HG03460 (cell line): ENCODE measurements at regions not wholly inside any gene's neighbourhood (a gene's known extent, or its start where the extent isn't known, plus 50 kb on each side); places are given as distances from the start of the nearest gene placed in this dataset.
"Not testable (repeated sequence)": the region's sequence is repeated elsewhere in the genome, so short reads cannot be mapped to it uniquely, and the experiment has no call there.

Experiments used
- ATAC-seq: cut with Tn5 transposase; IDR thresholded peaks from one replicate; pipeline ENCODE4 v1.9.1; 2021; ENCODE audit not compliant: unreplicated experiment

DNA sequence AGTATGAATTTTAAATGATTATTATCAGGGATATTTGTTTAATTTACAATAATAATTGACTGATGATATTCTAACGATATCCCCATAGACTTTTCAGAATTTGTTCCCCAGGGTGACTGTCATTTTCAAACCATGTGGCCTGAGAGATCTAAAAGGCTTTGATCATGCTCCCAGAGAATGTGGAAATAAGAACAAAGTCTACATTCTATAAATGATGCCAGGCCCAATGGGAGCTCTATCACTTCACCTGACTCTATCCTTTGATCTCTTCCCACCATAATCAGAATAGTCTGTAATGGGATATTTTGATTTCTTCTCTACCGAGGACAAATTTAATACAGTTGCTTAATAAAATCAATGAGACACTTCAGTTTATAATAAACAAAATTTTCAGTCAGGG lies 483.4 kb upstream of the IRAK1BP1 start:
- ATAC-seq = no peak

DNA sequence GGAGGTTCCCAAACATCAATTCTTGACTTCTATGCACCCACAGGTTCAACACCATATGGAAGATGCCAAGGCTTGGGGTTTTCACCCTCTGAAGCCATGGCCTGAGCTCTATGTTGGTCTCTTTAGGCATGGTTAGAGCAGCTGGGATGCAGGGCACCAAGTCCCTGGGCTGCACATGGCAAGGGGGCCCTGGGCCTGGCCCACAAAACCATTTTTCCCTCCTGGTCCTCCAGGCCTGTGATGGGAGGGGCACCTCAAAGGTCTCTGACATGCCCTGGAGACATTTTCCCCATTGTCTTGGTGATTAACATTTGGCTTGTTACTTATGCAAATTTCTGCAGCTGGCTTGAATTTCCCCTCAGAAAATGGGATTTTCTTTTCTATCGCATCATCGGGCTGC lies 480.5 kb upstream of the IRAK1BP1 start:
- not testable (repeated sequence) for ATAC-seq

DNA sequence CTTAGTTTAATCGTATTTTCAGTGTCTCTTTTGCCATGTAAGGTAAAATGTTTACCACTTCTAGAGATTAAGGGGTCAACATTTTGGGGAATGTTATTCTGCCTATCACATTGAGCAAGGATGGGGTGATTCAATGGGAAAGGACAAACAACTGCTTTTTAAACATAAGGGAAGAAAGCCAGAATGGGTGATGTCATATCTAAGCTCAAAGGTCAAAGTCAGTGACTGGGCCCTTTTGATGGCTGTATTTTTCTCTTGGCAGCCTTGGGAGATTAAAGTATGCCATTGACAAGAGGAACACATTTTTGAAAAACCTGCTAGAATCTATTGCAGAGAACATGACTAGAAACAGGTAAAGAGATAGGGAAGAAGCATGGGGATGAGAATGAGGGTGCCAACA lies 477.3 kb upstream of the IRAK1BP1 start:
- no peak for ATAC-seq

DNA sequence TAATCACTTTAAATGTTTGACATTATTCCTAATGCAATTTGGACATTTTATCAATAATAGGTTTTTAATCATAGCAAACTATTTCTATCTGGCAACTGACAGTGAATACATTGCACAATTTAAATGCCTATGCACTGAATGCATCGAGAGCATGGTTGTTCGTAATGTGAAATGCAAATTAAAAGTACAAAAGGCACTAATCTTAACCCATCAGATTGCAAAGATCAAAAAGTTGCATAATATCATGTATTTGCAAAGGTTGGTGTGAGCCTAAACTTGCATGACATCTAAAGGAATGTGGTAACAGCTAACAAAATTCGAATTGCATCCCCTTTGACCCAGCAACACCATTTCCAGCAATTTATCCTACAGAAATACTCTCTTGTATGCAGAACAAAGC lies 469.9 kb upstream of the IRAK1BP1 start:
- ATAC-seq = no peak

DNA sequence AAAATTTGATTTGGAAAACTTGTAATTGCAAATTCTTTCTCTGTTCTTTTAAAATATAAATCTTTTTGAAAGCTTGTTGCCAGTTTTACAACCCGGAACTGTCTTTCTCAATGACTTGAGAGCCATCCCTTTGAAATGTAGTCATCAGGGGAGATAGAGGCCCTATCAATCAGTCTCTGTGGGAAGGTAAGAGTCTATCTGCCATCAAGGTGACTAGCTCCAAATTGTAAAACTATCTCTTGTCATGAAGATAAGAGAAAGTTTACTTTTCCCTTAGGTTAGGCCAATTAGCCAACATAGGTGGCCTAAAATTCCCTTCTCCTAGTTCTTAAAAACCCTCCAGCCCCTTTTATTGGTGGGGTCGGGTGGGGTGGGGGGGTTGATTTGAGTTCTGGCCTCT lies 469.1 kb upstream of the IRAK1BP1 start:
- no peak for ATAC-seq

DNA sequence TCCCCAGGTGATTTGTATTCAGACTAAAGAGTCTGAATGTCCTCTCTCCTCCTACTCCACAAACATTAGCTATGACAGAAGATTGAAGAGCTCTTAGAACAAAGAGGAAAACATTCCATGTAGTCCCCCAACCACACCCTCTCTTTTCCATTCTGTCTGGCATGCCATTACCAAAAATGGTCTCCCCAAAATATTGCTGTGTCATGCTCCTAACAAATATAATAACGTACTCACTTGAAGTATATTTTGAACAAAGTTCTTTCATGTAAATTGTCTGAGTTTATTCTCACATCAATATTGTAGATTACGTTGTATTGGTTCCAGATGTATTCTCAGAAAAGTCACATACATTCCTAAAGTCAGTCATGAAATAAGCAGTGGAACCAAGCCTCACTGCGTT lies 467.3 kb upstream of the IRAK1BP1 start:
- ATAC-seq = no peak

DNA sequence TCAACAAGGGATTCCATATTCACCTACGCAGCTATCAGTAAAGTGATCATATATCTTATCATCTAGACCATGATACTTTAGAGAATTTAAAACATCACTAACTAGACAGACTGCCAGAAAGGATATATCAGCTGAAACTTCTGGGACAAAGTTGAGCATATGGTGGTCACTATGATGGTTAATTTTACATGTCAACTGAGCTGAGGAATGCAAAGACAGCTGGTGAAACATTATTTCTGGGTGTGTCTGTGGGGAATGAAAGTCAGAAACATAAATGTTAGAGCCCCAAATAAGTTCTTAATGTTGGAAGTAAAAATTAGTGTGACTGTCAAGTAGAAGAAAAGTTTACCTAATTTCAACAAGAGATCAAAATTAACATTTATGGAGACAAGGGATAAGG lies 440.0 kb upstream of the IRAK1BP1 start:
- no peak for ATAC-seq

DNA sequence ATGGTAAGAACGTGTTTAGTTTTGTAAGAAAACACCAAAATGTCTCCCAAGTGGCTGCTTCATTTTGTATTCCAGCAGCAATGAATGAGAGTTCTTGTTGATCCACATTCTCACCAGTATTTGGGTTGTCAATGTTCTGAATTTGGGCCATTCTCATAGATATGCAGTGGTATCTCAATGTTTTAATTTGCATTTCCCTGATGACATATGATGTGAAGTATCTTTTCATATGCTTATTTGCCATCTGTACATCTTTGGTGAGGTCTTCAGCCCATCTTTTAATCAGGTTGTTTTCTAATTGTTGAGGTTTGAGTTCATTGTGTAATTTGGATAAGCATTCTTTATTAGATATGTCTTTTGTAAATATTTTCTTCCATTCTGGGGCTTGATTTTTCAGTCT lies 436.8 kb upstream of the IRAK1BP1 start:
- ATAC-seq = no peak

DNA sequence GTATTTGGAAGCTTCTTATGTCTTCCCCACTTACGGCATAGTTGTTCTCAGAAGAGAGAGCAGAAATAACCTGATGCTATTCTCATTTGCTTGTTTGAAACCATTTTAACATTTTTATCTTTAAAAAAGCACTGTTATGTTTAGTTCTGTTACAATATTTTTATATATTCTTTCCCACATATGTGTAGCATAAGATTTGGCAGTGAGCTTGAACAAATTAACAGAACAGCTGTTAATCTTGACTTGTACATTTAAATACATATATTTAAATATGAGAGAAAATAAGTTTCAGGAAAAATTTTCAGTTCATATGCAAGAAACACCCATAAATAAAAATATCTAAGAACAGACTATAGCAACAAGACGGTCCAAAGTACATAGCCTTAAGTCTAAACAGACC lies 431.7 kb upstream of the IRAK1BP1 start:
- ATAC-seq = no peak

DNA sequence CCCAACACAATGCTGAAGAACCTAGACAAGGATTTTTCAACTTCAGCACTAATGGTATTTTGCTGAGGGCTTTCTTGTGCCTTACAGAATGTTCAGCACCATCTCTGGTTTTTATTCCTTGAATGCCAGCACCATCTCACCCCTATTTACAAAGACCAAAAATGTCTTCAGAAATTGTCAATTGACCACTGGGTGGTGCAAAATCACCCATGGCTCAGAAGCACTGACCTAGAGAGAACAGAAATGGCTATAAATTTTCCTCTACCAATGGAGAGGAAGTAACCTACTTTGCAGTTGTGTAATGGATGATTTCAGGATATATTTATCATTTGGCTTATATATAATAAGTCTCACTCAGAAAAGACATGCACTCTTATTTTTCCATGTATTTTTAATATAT lies 431.0 kb upstream of the IRAK1BP1 start:
- peak; percentile 78 for ATAC-seq

DNA sequence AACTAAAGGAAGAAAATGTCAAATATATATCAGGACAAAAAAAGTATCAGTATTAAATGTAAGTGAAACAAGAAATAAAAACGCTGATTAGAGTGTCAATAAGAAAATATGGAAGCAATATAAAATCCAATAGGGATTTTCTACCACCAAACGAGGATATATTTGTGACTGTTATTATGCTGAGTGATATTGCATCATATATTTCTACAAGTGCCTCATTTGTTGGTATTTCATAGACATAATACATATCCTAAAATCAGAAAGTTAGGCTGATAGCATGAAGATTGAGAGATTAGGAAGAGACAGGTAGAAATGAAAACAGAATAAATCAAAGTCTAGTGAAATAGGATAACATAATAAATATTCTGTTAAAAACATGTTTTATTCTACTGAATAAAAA lies 429.2 kb upstream of the IRAK1BP1 start:
- no peak for ATAC-seq

DNA sequence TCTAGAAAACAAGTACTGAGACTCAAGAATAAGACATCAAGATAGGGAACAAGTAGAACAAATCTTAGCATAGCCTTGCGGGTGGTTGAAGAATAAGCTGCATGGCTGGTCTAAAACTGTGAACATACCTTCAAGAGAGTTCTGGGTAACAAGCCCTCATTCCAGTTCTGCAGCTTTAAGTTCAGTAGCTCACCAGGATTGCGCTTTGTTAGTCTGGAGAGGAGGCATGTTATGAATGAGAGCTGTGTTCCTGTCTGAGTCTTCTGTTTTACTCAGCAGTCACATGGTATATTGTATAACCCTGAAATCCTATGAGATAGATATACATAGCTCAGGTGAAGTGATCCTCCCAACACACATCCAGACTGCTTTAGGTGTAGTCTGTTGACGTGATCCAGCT lies 406.6 kb upstream of the IRAK1BP1 start:
- ATAC-seq = no peak

DNA sequence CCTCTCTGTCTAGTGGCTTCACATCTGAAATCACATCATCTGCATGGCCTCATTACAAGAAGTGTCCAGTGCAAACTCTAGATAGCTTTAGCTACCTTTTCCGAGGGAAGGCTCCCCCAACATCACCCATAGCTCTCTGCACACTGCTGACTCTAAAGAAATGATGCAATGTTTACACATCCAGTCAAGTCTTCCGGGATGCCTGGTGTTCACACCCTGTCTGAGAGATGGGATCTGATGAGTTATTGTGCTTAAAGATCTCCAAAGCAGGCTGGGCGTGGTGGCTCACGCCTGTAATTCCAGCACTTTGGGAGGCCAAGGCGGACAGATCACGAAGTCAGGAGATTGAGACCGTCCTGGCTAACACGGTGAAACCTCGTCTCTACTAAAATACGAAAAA lies 404.6 kb upstream of the IRAK1BP1 start:
- ATAC-seq = no peak

DNA sequence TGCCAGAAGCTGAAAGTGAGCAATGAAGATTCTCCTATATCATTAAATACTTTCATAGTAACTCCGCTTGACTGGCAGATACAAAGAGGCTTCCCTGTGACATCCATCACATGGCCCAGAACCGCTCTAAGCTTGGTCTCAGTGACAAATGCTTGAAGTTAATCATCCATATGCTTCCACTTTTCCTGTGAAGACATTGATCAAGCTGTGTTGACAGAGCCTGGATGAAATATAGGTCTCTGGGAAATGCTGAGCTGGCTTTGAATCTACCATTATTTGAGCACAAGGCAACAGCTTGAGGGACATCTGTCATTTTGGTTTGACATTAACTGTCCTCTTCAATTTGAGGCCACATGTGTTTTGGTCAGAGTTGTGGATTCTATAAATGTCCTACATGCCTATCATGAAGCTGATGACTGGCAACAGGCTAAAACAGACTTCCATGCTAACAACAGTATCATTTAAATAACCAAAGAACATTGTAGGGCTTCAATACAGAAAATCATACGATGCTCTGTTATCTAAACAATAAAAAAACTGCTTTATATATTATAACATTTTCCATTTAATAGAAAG lies 402.2 kb upstream of the IRAK1BP1 start:
- ATAC-seq = no peak

DNA sequence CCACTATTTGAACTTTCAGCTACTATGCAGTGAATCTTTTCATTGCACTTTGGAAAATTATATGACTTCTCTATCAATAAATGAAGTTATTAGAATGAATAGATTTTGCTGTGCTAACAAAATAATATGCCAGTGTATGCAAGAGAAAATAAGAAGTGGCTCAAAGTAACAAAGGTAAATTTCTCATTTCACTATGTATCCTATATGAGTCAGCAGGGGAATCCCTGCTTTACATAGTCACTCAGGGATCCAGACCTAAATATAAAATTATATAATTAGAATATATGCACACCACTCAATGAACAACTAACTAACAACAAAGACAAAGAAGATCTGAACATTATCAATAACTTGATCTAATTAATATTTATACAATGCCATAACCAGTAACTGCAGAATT lies 390.8 kb upstream of the IRAK1BP1 start:
- ATAC-seq = no peak

DNA sequence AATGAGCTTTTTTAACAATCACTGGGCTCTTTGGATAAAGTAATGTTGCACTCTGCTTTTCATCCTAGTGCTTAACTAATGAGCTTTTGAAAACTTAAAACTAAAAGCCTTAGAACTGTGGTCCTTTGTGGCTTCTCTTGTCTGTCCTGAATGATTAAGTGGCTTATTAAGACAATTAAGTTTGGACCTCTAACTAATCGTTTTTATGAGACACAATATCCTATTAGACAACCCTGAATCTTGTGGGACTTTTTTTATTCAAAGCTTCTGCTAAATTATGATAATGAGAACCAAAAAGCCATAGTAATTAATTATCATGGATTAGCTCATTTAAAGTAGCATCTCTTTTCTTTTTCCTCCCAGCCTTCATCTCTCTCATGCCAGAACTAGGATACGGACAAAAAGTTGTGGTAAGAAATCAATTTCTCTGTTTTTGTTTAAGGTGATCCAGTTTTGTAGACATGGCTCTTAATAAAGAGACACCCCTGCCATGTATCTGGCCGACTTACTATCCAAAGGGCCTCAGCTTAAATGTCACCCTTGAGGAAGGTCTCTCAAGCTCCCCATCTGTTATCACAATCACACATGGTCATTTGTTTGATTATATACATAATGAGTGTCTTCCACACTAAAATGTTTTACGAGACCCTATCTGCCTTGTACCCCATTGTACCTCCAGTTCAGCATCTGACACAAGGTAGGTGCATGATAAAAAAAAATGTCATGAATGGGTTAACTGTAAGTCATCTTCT lies 384.4 kb upstream of the IRAK1BP1 start:
- ATAC-seq = no peak

DNA sequence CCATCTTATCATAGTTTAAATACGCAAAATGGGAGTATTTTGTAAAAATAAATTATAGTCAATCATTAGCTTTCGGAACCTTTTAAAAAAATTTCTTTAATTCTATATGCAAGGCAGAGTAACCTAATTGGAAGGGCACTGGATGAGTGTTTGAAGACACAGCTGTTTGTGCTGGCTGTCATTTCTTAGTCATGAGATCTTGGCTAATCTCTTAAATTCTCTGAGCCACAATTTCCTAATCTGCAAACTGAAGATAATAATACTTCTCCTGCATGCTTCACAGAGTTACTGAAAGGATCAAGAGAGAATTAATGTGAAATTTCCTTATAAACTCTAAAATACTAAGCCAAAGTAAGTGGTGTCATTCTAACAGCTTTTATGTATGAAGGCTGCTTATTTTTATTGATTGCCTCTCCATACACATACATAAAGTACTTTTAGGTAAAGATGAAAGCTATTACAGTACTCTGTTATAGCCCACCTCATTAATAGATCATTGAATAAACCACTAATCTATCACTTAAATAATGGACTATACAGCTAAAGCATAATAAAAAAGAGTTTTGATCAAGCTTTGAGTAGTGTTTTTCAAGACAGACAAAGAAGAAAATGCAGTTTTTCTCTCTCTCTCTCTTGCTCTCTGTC lies 383.7 kb upstream of the IRAK1BP1 start:
- no peak for ATAC-seq

DNA sequence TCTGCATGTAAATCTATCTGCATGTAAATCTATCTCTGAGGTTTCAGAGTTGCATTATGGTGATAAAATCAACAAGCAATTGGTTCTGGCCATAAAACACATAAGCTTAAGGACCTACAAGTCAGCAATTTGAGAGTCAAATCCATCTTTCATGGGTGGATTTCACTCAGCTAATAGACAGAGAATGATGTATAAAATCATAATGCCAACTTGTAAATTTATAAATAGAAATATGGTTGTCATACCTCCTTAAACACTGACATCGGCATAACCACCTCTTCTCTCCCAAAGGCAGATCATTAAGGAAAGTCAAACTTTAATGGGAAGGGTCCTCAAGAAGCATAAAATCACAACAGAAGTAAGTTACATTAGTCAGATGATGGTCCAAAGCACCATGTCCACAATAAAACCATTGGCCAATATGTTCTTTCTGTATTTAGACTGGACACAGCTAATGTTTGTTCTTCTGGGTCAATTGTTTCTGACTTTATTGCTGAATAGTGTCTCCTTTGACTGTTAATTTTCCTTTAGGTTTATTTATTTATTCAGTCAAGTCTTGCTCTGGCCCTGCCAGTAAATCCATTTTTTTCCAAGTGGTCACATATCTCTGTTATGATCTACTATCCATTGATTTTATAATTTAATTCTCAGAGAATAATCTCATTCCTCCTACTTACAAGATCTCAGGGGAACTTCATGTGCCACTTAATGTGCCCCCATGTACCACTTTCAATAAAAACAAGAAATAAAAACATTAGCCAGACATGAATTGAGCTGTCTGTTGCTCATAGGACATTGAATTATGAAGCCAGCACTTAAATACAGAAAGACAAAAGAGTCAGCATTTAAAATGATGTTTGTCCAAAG lies 382.9 kb upstream of the IRAK1BP1 start:
- ATAC-seq = no peak

DNA sequence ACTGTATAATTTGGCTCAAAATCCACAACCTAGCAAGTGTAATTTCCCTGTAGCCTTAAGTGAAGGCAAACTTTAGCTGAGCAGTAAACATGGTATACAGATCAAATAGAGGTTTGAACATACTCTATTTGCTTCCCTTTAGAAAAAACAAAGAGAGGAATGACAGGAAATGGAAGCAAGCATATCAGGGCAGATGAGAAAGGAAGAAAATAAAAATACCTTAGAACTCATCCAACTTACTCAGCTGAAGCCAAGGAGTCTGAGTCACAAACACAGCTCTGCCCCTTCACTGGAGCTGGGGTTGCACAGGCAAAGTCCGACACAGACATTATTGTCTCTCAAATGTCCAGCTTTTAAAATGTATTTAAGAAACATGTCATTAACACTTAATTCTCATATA lies 379.9 kb upstream of the IRAK1BP1 start:
- ATAC-seq = no peak

DNA sequence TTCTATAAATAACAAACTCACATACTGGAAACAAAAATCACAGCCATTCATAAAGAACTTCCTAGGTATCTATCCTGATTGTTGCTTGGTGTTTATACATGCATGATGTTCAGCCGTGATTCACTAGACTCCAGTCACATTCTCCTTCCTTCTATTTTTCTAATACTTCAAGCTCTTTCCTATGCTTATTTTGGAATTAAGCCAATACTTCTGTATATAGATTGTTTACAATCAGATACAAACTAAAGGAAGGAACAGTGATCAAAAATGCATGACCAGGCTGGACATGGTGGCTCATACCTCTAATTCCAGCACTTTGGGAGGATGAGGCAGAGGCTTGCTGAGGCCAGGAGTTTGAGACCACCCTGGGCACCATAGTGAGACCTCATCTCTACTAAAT lies 377.5 kb upstream of the IRAK1BP1 start:
- no peak for ATAC-seq

DNA sequence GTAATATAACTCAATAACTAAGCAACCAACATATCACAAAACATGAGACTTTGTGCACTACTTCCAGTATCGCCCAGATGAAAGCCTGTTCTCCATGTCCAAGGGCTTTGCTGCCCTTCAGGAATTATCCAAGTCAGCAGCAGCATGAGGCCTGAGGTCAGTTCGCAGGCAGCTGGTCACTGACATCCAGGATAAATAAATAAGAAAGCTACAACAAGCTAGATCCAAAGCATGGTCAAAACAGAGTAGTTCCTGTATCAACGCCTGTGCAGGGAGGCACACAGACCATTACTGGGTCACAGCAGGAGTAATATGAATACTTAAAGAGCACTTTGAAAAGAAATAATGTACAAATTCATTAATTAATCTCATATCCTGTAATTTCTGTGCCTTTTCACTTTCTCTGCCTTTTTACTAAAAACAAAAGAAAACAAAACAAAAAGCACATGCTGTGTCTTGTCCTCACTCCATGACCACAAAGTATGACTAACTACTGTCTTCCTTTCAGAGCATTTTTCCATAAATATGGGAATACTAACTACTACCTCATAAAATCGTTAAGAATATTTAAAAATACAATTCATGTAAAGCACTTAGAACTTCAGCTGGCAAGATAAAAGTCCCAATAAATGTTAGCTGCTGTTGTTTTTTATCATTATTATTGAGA lies 374.9 kb upstream of the IRAK1BP1 start:
- no peak for ATAC-seq
